ENCODE measurements at regions not wholly inside any gene's neighbourhood (a gene's known extent, or its start where the extent isn't known, plus 50 kb on each side); places are given as distances from the start of the nearest gene placed in this dataset.

DNA sequence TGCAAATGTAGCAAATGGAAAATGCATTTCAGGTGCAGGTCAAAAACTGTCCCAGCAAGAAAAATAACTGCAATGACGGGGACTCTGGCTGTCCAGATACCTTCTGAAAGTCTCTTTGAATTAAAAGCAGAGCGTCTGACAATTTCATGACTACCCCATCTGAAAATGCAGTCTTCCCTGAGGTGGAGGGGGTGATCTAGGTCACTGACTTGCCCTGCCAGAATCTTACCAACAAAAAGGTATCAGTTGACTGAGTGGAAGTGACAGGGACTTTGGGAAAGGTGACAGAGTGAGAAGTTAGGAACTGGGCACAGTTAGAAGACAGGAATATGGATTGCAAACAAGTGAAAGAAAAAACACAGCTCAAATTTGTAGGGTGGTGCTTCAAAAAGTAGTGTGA, 402.2 kb downstream of the DHX35 start (continued):
- TF ChIP-seq CREB1 (CRISPR knock-in tag; IDR thresholded peaks at IDR 0.05; ENCODE audit: low read depth): no peak
- no peak for TF ChIP-seq NANOG (IDR thresholded peaks at IDR 0.05; ENCODE audit: borderline replicate concordance)

DNA sequence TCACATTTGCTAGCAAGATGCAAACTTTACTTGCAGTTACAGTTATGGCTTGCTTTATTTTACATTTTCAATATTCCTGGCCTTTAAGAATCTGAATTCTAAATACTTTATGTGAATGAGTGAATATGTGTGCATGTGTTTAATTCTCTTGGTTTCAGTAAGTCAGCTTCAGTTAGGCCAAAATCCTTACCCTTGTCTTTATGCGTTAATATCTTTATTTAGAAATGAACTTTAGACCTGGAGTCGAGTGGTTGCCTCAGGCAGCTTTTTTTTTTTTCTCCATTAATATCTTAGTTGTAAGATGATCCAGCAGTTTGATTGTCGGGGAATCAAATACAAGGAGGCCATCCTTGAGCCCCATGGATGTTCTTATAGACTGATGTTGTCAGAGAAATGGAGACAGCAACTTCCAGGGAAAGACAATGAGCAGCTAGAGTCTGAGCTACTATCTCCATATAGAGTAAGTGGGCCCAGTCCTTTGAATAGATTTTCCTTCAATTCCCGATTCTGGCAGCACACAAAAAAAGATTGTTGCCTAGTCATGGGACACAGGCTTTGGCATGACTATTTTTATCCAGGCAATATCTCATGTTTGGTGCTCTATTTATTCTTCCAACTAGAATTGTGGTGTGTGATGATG, 398.0 kb downstream of the DHX35 start:
- H3K4me3 Mint-ChIP-seq: no peak overlapping the region
- peaks cover 3% of the 10 kb centered on the region for H3K27me3 Mint-ChIP-seq (ENCODE audit: insufficient read depth, low read depth, poor library complexity)
- Histone ChIP-seq H3K9me2 (ENCODE audit: insufficient read depth) (peaks cover under 1% of the 10 kb centered on the region; the same call in 1 of the 2 replicates), H3K27ac (ENCODE audit: low read depth) (no peak overlapping the region), H3F3A (replicated peaks; ENCODE audit: low read depth) (no peaks in the 10 kb centered on the region), H3K4me1 (ENCODE audit: insufficient read depth) (no peaks in the 10 kb centered on the region), H3K36me3 (ENCODE audit: insufficient read depth) (no peaks in the 10 kb centered on the region), H4K20me1 (replicated peaks; ENCODE audit: insufficient read depth) (no peaks in the 10 kb centered on the region), H3K4me2 (no peak overlapping the region), H2AFZ (no peak overlapping the region), H3K79me2 (replicated peaks; ENCODE audit: insufficient read depth) (no peaks in the 10 kb centered on the region), H3K4me3 (no peak overlapping the region), H3K27me3 (ENCODE audit: insufficient read depth) (no peaks in the 10 kb centered on the region)
- TF ChIP-seq EZH2phosphoT487 (IDR thresholded peaks at IDR 0.05; ENCODE audit: unreplicated experiment): no peak
- TF ChIP-seq CREB1 (CRISPR knock-in tag; IDR thresholded peaks at IDR 0.05; ENCODE audit: low read depth): no peak
- no peak for TF ChIP-seq ZNF114 (CRISPR knock-in tag; IDR thresholded peaks at IDR 0.05)
- no peak for TF ChIP-seq JUNB (IDR thresholded peaks at IDR 0.05; ENCODE audit: unreplicated experiment)
- no peak for TF ChIP-seq NANOG (IDR thresholded peaks at IDR 0.05; ENCODE audit: borderline replicate concordance)
- TF ChIP-seq, protein P1, sequence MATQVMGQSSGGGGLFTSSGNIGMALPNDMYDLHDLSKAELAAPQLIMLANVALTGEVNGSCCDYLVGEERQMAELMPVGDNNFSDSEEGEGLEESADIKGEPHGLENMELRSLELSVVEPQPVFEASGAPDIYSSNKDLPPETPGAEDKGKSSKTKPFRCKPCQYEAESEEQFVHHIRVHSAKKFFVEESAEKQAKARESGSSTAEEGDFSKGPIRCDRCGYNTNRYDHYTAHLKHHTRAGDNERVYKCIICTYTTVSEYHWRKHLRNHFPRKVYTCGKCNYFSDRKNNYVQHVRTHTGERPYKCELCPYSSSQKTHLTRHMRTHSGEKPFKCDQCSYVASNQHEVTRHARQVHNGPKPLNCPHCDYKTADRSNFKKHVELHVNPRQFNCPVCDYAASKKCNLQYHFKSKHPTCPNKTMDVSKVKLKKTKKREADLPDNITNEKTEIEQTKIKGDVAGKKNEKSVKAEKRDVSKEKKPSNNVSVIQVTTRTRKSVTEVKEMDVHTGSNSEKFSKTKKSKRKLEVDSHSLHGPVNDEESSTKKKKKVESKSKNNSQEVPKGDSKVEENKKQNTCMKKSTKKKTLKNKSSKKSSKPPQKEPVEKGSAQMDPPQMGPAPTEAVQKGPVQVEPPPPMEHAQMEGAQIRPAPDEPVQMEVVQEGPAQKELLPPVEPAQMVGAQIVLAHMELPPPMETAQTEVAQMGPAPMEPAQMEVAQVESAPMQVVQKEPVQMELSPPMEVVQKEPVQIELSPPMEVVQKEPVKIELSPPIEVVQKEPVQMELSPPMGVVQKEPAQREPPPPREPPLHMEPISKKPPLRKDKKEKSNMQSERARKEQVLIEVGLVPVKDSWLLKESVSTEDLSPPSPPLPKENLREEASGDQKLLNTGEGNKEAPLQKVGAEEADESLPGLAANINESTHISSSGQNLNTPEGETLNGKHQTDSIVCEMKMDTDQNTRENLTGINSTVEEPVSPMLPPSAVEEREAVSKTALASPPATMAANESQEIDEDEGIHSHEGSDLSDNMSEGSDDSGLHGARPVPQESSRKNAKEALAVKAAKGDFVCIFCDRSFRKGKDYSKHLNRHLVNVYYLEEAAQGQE (IDR thresholded peaks at IDR 0.05; ENCODE audit: unreplicated experiment): no peak
- no peaks in the 10 kb centered on the region for H3K36me3 Mint-ChIP-seq (ENCODE audit: low read depth)
- DNase-seq (ENCODE audit: low spot score) (no peak), ATAC-seq (no peak)
- no peaks in the 10 kb centered on the region for H3K4me1 Mint-ChIP-seq
- no peak overlapping the region for H3K27ac Mint-ChIP-seq
- no peaks in the 10 kb centered on the region for H3K9me3 Mint-ChIP-seq

DNA sequence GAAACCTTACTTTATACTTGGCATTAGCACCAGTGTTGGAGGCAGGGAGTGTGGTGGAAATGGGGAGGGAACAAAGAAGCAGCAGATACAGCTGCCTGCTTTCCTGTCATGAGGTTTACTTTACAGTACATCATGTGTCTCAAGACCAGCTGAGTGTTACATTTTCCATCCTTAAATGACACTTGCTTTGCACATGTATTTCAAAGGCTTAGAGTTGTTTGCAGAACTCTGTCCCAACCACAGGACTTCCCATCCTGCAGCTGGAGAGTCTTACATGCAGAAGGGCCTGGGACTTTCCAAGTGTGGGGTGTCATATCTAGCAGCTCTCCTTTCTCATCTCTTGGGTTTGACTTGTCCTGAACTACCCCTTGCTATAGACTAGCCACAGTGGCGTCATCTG, 395.9 kb downstream of the DHX35 start:
- Histone ChIP-seq H3K79me2 (replicated peaks; ENCODE audit: insufficient read depth) (no peaks in the 10 kb centered on the region), H3K4me3 (no peak overlapping the region), H3K9me2 (ENCODE audit: insufficient read depth) (no peaks in the 10 kb centered on the region; the same call in 1 of the 2 replicates), H3K27ac (ENCODE audit: low read depth) (no peak overlapping the region), H3F3A (replicated peaks; ENCODE audit: low read depth) (no peaks in the 10 kb centered on the region), H3K36me3 (ENCODE audit: insufficient read depth) (no peaks in the 10 kb centered on the region), H3K4me2 (no peak overlapping the region), H2AFZ (no peak overlapping the region), H3K27me3 (ENCODE audit: insufficient read depth) (no peaks in the 10 kb centered on the region), H4K20me1 (replicated peaks; ENCODE audit: insufficient read depth) (no peaks in the 10 kb centered on the region), H3K4me1 (ENCODE audit: insufficient read depth) (no peaks in the 10 kb centered on the region)
- Mint-ChIP-seq H3K27ac (no peak overlapping the region), H3K4me1 (no peaks in the 10 kb centered on the region), H3K36me3 (ENCODE audit: low read depth) (no peaks in the 10 kb centered on the region), H3K4me3 (no peak overlapping the region), H3K27me3 (ENCODE audit: insufficient read depth, low read depth, poor library complexity) (peaks cover 2% of the 10 kb centered on the region), H3K9me3 (no peaks in the 10 kb centered on the region)
- DNase-seq (ENCODE audit: low spot score) (no peak), ATAC-seq (no peak)
- TF ChIP-seq EZH2phosphoT487 (IDR thresholded peaks at IDR 0.05; ENCODE audit: unreplicated experiment) (no peak), CREB1 (CRISPR knock-in tag; IDR thresholded peaks at IDR 0.05; ENCODE audit: low read depth) (no peak), JUNB (IDR thresholded peaks at IDR 0.05; ENCODE audit: unreplicated experiment) (no peak), EZH2 (IDR thresholded peaks at IDR 0.05; ENCODE audit: low read depth, unreplicated experiment) (no peak), ZNF331 (CRISPR knock-in tag; IDR thresholded peaks at IDR 0.05; ENCODE audit: low read depth) (no peak), ZNF114 (CRISPR knock-in tag; IDR thresholded peaks at IDR 0.05) (no peak), NANOG (IDR thresholded peaks at IDR 0.05; ENCODE audit: borderline replicate concordance) (no peak)
- TF ChIP-seq, protein P1 (IDR thresholded peaks at IDR 0.05; ENCODE audit: unreplicated experiment): no peak
- TF ChIP-seq, protein P2, sequence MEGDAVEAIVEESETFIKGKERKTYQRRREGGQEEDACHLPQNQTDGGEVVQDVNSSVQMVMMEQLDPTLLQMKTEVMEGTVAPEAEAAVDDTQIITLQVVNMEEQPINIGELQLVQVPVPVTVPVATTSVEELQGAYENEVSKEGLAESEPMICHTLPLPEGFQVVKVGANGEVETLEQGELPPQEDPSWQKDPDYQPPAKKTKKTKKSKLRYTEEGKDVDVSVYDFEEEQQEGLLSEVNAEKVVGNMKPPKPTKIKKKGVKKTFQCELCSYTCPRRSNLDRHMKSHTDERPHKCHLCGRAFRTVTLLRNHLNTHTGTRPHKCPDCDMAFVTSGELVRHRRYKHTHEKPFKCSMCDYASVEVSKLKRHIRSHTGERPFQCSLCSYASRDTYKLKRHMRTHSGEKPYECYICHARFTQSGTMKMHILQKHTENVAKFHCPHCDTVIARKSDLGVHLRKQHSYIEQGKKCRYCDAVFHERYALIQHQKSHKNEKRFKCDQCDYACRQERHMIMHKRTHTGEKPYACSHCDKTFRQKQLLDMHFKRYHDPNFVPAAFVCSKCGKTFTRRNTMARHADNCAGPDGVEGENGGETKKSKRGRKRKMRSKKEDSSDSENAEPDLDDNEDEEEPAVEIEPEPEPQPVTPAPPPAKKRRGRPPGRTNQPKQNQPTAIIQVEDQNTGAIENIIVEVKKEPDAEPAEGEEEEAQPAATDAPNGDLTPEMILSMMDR (conservative IDR thresholded peaks at IDR 0.05; ENCODE audit: low read depth in 2 of 2): no peak
